Cardiac fibroblast (primary cell): ENCODE measurements at regions not wholly inside any gene's neighbourhood (a gene's known extent, or its start where the extent isn't known, plus 50 kb on each side); places are given as distances from the start of the nearest gene placed in this dataset.
A peak's percentile ranks its signal among the peaks of the same experiment; 100 is the strongest.

ENCODE experiments used
- DNase-seq, 2 donors: peaks; one replicate each; pipeline versions ENCODE4 v3.0.0 to v3.0.0-alpha.2; 2010; ENCODE audit warnings: low read depth in 2 of 2
- H3K4me3 ChIP-seq, 2 donors: replicated peaks in 1 of 2; 1 replicate in 1 of 2; 2 replicates in 1 of 2; pipeline ENCODE4 v1.5.1; 2011; ENCODE audit warnings: low read depth in 2 of 2, low read length in 2 of 2, mild to moderate bottlenecking in 2 of 2, moderate library complexity in 1 of 2
- CTCF ChIP-seq: IDR thresholded peaks from one replicate; pipeline ENCODE4 v1.5.1; 2011; ENCODE audit warnings: low read depth, mild to moderate bottlenecking, low read length, inconsistent platforms

- no peak overlapping the region for H3K4me3 ChIP-seq
- TF ChIP-seq CTCF = no peak
- DNase-seq = no peak
Measured at GRCh38 chr16:64773184-64773583, 348.7 kb downstream of the CDH11 start.

GRCh38 chr16:64771273-64771672 is 350.6 kb downstream of the CDH11 start:
- DNase-seq = no peak
- no peak for TF ChIP-seq CTCF
- no peak overlapping the region for H3K4me3 ChIP-seq

- TF ChIP-seq CTCF = no peak
- no peak for DNase-seq
- no peak overlapping the region for H3K4me3 ChIP-seq
Measured at GRCh38 chr16:64762211-64762610, 359.7 kb downstream of the CDH11 start.

GRCh38 chr16:64754279-64754678 is 367.6 kb downstream of the CDH11 start:
- no peak for DNase-seq
- H3K4me3 ChIP-seq = no peak overlapping the region
- TF ChIP-seq CTCF = no peak

GRCh38 chr16:64751906-64752305 is 370.0 kb downstream of the CDH11 start:
- no peak for TF ChIP-seq CTCF
- H3K4me3 ChIP-seq = no peak overlapping the region
- DNase-seq = peak; percentile 7 to 81

GRCh38 chr16:64749346-64749745 is 372.5 kb downstream of the CDH11 start:
- TF ChIP-seq CTCF = no peak
- no peak overlapping the region for H3K4me3 ChIP-seq
- no peak for DNase-seq

- no peak for DNase-seq
- no peak for TF ChIP-seq CTCF
Measured at GRCh38 chr16:64745258-64745930, 376.5 kb downstream of the CDH11 start.

More at GRCh38 chr16:64745258-64745930, 376.5 kb downstream of the CDH11 start:
- H3K4me3 ChIP-seq = no peak overlapping the region
